ENCODE measurements at regions not wholly inside any gene's neighbourhood (a gene's known extent, or its start where the extent isn't known, plus 50 kb on each side); places are given as distances from the start of the nearest gene placed in this dataset.
A peak's percentile ranks its signal among the peaks of the same experiment; 100 is the strongest.
"Not testable (repeated sequence)": the region's sequence is repeated elsewhere in the genome, so short reads cannot be mapped to it uniquely, and the experiment has no call there.

GRCh38 chr17:30644287-30644686, 167.1 kb downstream of the GOSR1 start:
- DNase-seq (ENCODE audit: low read depth in 1 of 2, low spot score in 1 of 2): not testable (repeated sequence)

GRCh38 chr17:30641428-30641827, 164.2 kb downstream of the GOSR1 start:
- DNase-seq (ENCODE audit: low read depth in 1 of 2, low spot score in 1 of 2): not testable (repeated sequence)

GRCh38 chr17:30639391-30639790, 162.2 kb downstream of the GOSR1 start:
- not testable (repeated sequence) for DNase-seq (ENCODE audit: low read depth in 1 of 2, low spot score in 1 of 2)

- DNase-seq (ENCODE audit: low read depth in 1 of 2, low spot score in 1 of 2): not testable (repeated sequence)
Observed at GRCh38 chr17:30638968-30639367, 161.8 kb downstream of the GOSR1 start.

- not testable (repeated sequence) for DNase-seq (ENCODE audit: low read depth in 1 of 2, low spot score in 1 of 2)
Observed at GRCh38 chr17:30631651-30632050, 154.4 kb downstream of the GOSR1 start.

GRCh38 chr17:30625380-30625779, 148.2 kb downstream of the GOSR1 start:
- not testable (repeated sequence) for DNase-seq (ENCODE audit: low read depth in 1 of 2, low spot score in 1 of 2)

- DNase-seq (ENCODE audit: low read depth in 1 of 2, low spot score in 1 of 2): not testable (repeated sequence)
Observed at GRCh38 chr17:30624180-30624579, 147.0 kb downstream of the GOSR1 start.

GRCh38 chr17:30609682-30610081, 132.5 kb downstream of the GOSR1 start:
- not testable (repeated sequence) for DNase-seq (ENCODE audit: low read depth in 1 of 2, low spot score in 1 of 2)

- no peak for DNase-seq (ENCODE audit: low read depth in 1 of 2, low spot score in 1 of 2)
Observed at GRCh38 chr17:30605523-30605922, 128.3 kb downstream of the GOSR1 start.

GRCh38 chr17:30605027-30605426, 127.8 kb downstream of the GOSR1 start:
- DNase-seq (ENCODE audit: low read depth in 1 of 2, low spot score in 1 of 2): no peak

GRCh38 chr17:30602396-30602795, 125.2 kb downstream of the GOSR1 start:
- not testable (repeated sequence) for DNase-seq (ENCODE audit: low read depth in 1 of 2, low spot score in 1 of 2)

- not testable (repeated sequence) for DNase-seq (ENCODE audit: low read depth in 1 of 2, low spot score in 1 of 2)
Observed at GRCh38 chr17:30601984-30602383, 124.8 kb downstream of the GOSR1 start.

GRCh38 chr17:30600830-30601494, 123.8 kb downstream of the GOSR1 start:
- DNase-seq (ENCODE audit: low read depth in 1 of 2, low spot score in 1 of 2): peak; percentile 3 to 4

GRCh38 chr17:30600060-30600829, 123.0 kb downstream of the GOSR1 start:
- DNase-seq (ENCODE audit: low read depth in 1 of 2, low spot score in 1 of 2): peak; percentile 13 to 30

- no peak for DNase-seq (ENCODE audit: low read depth in 1 of 2, low spot score in 1 of 2)
Observed at GRCh38 chr17:30599428-30600059, 122.3 kb downstream of the GOSR1 start.

GRCh38 chr17:30597776-30598288, 120.6 kb downstream of the GOSR1 start:
- no peak for DNase-seq (ENCODE audit: low read depth in 1 of 2, low spot score in 1 of 2)

GRCh38 chr17:30596948-30597775, 120.0 kb downstream of the GOSR1 start:
- DNase-seq (ENCODE audit: low read depth in 1 of 2, low spot score in 1 of 2): not testable (repeated sequence)

- not testable (repeated sequence) for DNase-seq (ENCODE audit: low read depth in 1 of 2, low spot score in 1 of 2)
Observed at GRCh38 chr17:30594953-30595371, 117.8 kb downstream of the GOSR1 start.

GRCh38 chr17:30594223-30594952, 117.2 kb downstream of the GOSR1 start:
- DNase-seq (ENCODE audit: low read depth in 1 of 2, low spot score in 1 of 2): no peak

- DNase-seq (ENCODE audit: low read depth in 1 of 2, low spot score in 1 of 2): no peak
Observed at GRCh38 chr17:30590081-30590733, 113.0 kb downstream of the GOSR1 start.

All from activated T-helper 1 cell treated with anti-CD3 and anti-CD28 coated beads, Interleukin-2, amount 50 U/mL, for 16 hours (primary cell).